ENCODE measurements at regions not wholly inside any gene's neighbourhood (a gene's known extent, or its start where the extent isn't known, plus 50 kb on each side); places are given as distances from the start of the nearest gene placed in this dataset.

- DNase-seq (ENCODE audit: low read depth): no peak
Observed at GRCh38 chr5:155068616-155069100, 55.1 kb downstream of the KIF4B start.

GRCh38 chr5:155069961-155070360 is 56.4 kb downstream of the KIF4B start:
- no peak for DNase-seq (ENCODE audit: low read depth)

GRCh38 chr5:155070781-155071180 is 57.2 kb downstream of the KIF4B start:
- DNase-seq (ENCODE audit: low read depth): no peak

- no peak for DNase-seq (ENCODE audit: low read depth)
Observed at GRCh38 chr5:155076379-155076778, 62.8 kb downstream of the KIF4B start.

- no peak for DNase-seq (ENCODE audit: low read depth)
Observed at GRCh38 chr5:155079698-155080097, 66.1 kb downstream of the KIF4B start.

- DNase-seq (ENCODE audit: low read depth): no peak
Observed at GRCh38 chr5:155080721-155081120, 67.2 kb downstream of the KIF4B start.

- DNase-seq (ENCODE audit: low read depth): no peak
Observed at GRCh38 chr5:155081618-155082017, 68.1 kb downstream of the KIF4B start.

GRCh38 chr5:155082401-155082800 is 68.8 kb downstream of the KIF4B start:
- peak; percentile 52 for DNase-seq (ENCODE audit: low read depth)

- DNase-seq (ENCODE audit: low read depth): no peak
Observed at GRCh38 chr5:155085282-155085989, 71.9 kb downstream of the KIF4B start.

GRCh38 chr5:155087036-155087435 is 73.5 kb downstream of the KIF4B start:
- DNase-seq (ENCODE audit: low read depth): no peak

GRCh38 chr5:155088811-155089210 is 75.3 kb downstream of the KIF4B start:
- DNase-seq (ENCODE audit: low read depth): no peak

GRCh38 chr5:155089643-155090042 is 76.1 kb downstream of the KIF4B start:
- DNase-seq (ENCODE audit: low read depth): no peak

GRCh38 chr5:155091063-155091648 is 77.6 kb downstream of the KIF4B start:
- no peak for DNase-seq (ENCODE audit: low read depth)

- no peak for DNase-seq (ENCODE audit: low read depth)
Observed at GRCh38 chr5:155091768-155092717, 78.5 kb downstream of the KIF4B start.

GRCh38 chr5:155094455-155094854 is 80.9 kb downstream of the KIF4B start:
- DNase-seq (ENCODE audit: low read depth): no peak

- no peak for DNase-seq (ENCODE audit: low read depth)
Observed at GRCh38 chr5:155097995-155098394, 84.4 kb downstream of the KIF4B start.

- no peak for DNase-seq (ENCODE audit: low read depth)
Observed at GRCh38 chr5:155098433-155098832, 84.9 kb downstream of the KIF4B start.

- no peak for DNase-seq (ENCODE audit: low read depth)
Observed at GRCh38 chr5:155101697-155102096, 88.1 kb downstream of the KIF4B start.

GRCh38 chr5:155103146-155103545 is 89.6 kb downstream of the KIF4B start:
- DNase-seq (ENCODE audit: low read depth): no peak

- no peak for DNase-seq (ENCODE audit: low read depth)
Observed at GRCh38 chr5:155104441-155104840, 90.9 kb downstream of the KIF4B start.

- no peak for DNase-seq (ENCODE audit: low read depth)
Observed at GRCh38 chr5:155106221-155106620, 92.7 kb downstream of the KIF4B start.

- DNase-seq (ENCODE audit: low read depth): no peak
Observed at GRCh38 chr5:155113888-155114287, 100.3 kb downstream of the KIF4B start.

GRCh38 chr5:155114655-155115054 is 101.1 kb downstream of the KIF4B start:
- DNase-seq (ENCODE audit: low read depth): no peak

All from non-pigmented ciliary epithelial cell (primary cell).